Stimulated activated CD8-positive, alpha-beta memory T cell treated with anti-CD3 and anti-CD28 coated beads, Interleukin-2, amount 100 ng/mL, for 48 hours (primary cell): ENCODE measurements at regions not wholly inside any gene's neighbourhood (a gene's known extent, or its start where the extent isn't known, plus 50 kb on each side); places are given as distances from the start of the nearest gene placed in this dataset.
"Not testable (repeated sequence)": the region's sequence is repeated elsewhere in the genome, so short reads cannot be mapped to it uniquely, and the experiment has no call there.

Experiments used
- DNase-seq, 2 donors: peaks; one replicate each; pipeline ENCODE4 v3.0.0-alpha.2; 2020; ENCODE audit warnings: low read depth in 2 of 2

DNA sequence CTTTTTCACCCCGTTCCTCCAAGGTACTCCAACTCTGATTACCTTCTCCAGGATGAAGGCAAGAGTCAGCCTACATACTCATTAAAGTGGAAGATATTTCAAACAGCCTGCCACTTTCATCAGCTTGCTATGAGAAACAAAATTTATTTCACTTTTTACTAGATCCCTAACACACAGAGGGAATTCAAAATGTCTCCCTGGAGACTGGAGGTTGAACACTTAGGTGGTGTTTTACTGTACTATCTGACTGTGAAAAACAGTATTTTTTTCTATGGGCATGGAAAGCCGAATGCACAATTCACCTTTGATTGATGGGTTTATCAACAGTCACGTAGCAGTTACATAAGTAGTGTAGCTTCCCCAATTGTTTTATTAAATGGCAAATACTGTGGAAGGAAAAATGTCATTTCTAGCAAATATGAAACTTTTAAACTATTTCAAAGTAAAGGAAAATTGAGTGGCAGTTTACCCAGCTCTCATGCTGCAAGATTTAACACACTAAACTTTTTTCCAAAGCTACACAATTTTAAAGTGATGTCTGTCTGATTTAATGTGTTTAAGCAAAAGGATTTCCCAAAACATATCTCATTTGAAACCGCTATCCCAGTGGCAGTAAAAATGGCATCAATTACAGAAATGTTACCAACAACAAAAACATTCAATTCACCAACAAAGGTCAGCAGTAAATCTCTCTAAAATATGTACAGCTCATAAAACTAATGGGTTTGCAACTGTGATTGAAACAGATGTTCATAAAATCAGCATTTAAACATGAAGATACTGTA lies 125.0 kb upstream of the TLE4 start:
- DNase-seq: no peak

DNA sequence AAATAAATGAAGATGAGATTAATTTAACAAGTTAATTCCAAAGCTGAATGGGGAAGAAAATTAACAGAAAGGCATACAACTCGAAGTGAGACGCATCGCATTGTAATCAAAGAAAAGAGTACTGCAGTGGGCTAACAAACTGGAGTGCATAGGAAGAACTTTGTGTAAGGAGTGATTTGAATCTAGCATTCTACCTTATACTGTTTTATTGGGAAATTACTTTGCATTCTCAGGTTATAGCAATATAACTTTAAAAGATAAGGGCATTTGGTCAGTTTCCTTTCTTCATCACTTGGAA lies 124.5 kb upstream of the TLE4 start:
- DNase-seq: no peak

DNA sequence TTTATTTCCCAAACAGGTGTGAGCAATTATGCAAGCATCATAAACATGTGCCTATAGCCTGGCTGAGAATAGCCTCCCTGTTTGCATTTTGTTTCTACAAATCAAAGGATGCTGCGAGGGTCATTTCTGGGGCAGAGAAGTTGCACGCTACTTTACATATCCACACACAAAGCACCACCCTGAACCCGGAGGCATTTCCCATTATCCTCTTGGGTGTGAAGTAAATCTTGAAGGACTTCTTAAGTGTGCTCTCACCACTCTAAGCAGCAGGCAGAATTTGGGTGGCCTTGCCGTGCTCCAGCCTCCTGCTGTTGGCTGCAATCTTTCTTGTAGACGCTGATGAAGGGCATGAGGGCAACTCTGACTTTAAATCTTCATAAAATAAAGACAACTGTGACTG lies 124.0 kb upstream of the TLE4 start:
- no peak for DNase-seq

DNA sequence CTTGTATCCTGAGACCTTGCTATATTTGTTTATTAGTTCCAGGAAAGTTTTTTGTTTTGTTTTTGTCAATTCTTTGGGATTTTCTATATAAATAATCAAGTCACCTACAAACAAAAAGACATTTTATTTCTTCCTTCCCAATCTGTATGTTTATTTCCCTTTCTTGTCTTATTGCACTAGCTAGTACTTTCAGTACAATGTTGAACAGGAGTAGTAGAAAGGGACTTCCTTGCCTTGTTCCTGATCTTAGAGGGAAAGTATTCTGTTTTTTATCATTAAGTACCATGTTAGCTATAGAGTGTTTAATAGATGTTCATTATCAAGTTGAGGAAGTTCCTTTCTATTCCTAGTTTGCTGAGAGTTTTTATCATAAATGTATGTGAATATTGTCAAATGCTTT lies 119.5 kb upstream of the TLE4 start:
- DNase-seq: no peak

DNA sequence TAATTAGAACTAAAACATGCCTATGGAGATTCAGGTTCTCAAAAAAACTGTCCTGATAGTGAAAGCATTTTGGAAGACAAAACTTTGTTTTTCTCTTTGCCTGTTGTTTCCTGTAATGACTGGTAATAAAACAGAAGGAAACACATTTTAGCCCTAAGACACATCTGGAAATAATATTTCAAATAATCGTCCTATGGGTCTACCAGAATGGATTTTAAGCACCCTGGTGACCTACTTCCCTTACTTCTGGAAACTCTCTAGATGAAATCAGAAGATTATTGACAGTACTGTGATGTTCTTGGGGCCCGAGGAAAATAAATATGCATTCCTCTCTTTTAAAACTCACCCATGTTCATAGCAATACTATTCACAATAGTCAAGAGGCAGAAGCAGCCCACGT lies 110.1 kb upstream of the TLE4 start:
- no peak for DNase-seq

DNA sequence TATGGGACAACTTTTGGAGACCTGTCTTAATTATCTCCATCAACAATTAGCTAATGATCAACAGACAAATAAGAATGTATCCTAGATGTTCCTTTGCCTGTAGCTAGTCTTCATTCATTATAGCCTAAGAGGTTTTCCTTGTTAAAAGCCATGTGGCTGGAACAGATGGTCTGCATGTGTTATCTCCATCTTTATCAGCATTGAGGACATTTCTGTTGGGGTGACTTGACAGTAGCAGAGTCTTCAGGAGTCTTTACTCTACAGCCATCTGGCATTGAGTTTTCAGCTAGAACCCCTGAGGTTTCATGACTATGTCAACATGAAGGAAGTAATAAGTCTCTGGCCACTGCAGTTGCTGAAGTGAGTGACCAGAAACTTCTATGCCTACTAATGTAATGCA lies 106.6 kb upstream of the TLE4 start:
- no peak for DNase-seq

DNA sequence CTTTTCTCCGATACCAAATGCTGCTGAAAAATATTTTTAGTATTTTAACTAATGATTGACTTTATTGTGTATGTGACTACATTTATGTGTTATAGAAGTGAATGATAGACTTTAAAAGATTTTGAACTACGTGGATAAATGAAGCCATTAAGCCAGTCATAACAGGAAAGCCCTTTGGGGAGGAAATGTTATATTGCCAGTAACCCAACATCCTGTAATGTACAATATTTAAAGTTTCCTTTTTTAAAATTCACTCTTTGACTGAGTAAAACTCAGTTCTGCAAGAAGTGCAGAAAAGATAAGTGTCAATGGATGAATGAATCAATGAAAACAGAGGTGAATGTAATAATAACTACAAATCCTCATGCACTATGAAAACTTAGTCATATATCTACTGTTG lies 102.6 kb upstream of the TLE4 start:
- DNase-seq: no peak

DNA sequence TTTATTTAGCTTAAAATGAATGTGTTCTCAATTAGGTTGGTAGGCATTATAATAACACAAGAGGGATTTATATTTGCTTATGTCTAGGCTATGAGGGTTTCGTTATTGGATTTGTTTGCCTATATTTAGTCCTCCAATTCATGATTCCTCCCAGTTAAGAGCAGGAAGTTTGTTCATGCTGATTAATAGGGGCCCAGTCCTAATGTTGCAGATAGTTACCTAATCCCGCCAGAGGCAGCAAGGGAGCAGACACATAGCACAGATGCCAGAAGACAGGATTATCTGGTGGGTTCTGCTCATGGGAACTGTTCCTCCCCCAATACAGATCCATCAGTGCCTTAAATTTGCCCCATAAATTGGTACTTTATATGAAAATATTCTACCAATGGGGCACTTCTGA lies 100.8 kb upstream of the TLE4 start:
- no peak for DNase-seq

DNA sequence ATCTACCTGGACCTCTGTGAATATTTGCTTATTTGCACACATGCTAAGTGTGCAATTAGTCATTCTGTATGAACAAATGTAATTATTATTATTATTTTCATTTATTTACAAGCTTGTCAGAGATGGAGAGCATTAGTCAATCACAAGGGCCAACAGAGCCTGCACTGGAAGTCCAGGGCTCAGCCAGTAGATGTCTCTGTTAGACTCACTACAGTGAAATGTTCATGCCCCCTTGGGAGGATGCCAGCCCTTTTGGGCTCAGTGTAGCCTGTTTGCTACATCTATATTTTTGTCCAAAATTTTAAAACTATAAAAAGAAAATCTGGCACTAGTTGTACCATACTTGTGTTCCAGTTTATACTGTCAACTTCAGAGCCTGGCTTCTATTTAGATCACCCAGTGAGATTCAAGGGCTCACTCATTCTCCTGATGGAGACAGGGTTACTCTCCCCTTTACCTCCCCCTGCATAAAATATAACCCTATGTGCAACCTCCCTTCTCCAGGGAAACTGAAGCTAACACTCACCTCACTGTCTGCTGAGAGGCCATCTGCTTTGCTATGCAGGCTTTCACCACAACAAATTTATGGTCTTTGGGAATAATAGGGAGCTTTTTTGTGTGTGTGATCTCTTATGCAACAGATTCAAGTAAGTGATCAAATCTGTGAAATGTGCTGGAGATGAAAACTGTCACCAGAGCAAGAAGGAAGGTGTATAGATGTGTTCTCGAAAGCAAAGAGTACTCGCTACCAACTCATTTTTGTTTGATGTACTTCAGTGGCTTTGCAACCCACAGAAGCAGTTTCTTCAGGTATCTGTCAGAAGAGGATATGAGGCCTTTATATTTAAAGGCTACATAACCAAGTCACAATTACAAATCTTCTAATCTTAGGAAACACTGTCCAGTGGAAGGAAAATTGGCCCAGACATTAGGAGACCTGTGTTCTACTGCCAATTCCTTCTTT lies 99.9 kb upstream of the TLE4 start:
- DNase-seq: no peak

DNA sequence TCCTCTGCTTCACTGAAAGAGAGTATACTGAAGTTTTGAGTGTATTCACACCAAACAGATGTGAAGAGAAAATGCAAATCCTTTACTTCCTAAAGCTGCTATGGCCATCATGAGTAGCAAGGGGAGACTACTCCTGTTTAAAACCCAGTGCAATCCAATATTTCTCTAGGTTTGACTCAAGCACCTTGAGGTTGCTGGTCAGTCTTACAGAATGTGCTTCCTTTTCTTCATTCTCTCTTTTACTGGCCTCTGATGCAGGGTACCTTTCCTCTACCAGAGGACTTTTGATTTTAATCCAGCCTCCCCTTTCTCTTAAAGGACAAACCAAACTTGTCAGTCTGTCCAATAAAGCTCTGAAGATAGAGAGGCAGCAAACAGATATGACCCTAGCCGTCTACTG lies 98.1 kb upstream of the TLE4 start:
- no peak for DNase-seq

DNA sequence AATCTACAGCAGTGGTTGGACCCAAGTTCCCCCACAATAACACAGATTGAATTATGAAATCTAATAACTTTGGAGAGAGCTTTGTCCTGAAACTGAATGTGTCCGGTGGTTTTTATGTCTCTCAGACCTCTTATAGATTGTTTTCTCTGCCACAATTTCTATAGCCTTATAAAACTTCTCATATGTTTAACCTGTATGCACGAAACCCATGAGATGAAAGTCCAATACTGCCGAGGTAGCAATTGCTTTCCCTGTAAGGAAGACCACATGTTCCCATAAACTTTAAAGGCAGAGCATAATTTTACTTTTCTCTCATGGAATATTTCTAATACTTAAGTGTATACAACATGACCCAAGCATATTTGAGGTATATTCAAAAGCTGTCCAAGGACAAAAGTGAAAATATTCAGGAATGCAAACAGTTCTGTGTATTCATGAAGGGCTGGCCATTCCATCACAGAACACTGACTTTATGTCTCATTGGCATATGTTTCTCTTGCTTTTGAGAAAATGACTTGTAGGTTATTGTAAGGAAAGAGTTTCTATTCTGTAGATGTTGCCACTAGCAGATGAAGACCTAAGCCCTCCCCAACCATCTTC lies 94.4 kb upstream of the TLE4 start:
- no peak for DNase-seq

DNA sequence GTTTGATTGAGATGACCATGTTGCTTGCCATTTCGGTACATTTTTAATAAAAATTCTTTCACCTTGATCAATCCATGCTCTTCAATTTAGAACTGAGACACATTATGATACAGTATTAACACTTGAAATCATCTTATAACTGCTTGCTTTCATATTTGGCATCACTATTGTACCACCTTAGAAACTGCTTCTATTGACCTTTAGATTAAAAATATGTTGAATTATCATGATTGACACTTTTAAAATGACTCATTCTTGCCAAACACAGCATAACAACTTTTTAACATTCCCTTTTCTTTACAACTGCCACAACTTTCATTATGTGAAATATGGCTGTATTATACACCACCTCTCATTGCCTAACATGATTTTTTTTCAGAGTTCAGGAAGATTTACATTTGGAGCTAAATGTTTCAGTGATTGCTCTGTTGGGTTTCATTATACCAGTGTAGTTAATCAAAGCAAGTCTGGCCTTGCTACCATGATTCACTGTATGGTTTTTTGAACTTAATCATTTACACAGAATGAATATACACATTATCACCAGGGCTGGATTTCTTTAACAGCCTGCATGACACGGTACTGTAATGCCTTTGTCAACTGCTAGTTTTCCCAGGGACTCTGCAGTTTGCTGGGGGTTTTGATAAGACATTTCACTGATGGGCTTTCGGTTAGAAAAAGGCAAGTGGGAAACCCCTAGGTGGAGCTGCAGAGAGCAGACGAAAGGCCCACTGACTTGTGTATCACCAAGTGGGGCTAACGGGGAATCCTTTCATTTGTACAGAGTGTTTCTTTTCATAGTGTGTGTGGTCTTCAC lies 93.6 kb upstream of the TLE4 start:
- DNase-seq: no peak

DNA sequence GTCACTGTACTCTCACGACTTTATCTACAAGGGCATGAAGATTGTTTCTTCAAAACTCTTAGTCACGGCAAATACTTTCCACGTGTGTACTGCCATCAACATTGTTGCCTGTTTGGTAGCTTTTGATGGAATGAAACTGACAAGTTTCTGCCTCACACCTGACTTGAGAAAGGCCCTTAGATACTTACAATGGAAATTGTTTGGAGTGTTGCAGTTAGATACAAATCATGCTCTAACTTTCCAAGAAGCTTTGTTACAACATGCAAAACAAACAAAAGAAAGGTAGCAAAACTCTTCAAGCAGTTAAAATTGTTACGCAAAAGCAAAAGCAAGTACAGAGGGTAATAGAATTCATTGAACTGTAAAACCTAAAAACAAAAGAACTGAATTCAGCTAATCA lies 91.1 kb upstream of the TLE4 start:
- DNase-seq: no peak

DNA sequence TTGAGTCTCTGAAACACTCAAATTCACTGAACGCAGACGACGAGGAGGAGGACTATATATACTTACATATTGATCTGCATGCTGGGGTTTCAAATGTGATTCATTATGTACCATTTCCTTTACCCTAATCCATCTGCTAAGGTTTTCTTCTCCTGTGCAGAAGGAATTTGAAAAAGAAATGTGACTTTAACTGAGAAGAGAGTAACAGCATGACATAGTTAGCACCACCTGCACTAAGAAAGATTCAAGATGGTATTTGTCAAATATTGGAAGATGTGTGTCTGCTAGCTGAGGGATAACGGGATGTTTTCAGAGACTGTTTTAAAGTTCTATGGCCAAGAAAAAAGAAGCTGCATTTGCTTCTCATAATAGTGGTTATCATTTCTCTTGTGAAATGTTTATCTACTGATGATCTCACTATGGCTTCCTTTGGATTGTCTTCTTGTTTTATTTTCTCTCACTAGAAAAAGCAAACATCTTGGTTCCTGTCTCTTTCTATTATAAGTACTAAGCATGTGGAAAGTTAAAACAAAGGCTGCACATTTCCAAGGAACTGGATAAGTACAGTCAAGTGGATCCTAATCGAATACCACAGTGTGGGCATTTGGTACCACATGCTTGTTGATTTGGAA lies 89.8 kb upstream of the TLE4 start:
- DNase-seq: no peak

DNA sequence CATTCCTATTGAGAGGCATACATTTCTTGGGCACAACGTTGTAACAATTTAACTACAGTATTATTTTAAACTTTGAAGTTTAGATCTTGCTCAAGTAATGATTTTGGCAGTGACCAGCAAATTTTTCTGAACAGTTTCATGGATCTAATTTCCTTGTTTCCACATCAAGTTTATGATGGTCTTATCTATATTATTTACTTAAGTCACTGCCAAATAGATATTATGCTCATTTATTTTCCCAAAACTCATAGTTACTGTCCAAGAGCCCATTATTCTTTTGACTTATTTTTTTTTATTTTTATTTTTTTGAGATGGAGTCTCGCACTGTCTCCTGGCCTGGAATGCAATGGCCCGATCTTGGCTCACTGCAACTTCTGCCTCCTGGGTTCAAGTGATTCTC lies 86.5 kb upstream of the TLE4 start:
- no peak for DNase-seq

DNA sequence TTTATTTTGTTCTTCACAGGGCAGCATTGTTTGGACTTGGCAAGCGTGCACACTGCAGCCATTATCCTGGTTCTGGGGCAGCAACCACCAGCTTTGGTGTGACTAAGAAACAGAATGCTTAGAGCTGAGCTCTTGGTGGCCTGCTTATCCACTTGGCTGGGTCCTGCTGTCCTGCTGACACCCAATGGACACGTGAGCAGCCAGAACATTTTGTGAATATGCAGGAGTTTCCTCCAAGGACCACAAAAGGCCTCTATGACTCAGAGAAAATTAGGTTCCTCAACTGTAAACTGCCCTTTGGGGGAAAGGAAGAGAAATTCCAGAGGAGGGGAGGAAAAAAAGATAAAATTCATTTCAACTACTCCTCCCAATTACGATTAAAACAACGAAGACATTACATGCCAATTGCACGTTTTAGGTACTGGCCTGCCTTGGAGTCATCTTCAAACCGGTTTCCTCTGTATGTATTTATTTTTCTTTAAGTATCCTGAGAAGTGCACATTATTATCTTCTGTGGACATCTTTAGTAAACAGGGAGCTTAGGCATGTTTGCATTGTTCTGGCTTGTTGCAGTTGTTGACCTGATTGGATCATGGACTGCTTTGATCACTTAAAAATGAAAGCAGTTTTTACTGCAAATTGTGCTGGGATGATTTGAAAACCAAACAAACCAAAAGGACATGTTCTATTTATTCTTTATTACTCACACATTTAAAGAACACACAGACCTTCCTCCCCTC lies 82.3 kb upstream of the TLE4 start:
- DNase-seq: no peak

DNA sequence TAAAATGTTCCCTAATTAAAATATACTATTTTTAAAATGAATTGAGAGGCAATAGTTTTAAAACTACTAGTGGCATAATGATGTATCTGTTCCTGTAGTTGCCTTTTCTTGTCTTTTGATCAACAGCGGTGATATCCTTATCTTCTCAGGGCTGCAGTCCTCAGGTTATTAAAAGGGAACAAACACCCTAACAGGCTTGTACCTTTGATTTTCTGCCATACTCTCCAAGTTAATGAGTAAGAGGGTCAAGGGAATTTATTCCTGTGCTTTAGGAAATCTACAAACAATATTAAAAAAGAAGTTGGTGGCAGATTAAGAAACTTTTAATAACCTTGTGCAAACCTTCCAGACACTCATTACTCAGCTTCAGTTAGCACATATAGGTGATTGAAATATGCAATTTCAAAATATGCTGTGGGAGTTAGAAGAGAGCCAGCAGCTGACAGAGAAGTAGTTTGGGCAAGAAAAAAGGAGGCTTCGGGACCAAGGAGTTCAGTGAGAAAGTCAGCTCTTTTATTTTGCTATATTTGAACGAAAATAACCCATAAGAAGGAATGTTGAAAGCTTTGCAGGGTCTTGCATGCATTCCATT lies 81.0 kb upstream of the TLE4 start:
- DNase-seq: no peak

DNA sequence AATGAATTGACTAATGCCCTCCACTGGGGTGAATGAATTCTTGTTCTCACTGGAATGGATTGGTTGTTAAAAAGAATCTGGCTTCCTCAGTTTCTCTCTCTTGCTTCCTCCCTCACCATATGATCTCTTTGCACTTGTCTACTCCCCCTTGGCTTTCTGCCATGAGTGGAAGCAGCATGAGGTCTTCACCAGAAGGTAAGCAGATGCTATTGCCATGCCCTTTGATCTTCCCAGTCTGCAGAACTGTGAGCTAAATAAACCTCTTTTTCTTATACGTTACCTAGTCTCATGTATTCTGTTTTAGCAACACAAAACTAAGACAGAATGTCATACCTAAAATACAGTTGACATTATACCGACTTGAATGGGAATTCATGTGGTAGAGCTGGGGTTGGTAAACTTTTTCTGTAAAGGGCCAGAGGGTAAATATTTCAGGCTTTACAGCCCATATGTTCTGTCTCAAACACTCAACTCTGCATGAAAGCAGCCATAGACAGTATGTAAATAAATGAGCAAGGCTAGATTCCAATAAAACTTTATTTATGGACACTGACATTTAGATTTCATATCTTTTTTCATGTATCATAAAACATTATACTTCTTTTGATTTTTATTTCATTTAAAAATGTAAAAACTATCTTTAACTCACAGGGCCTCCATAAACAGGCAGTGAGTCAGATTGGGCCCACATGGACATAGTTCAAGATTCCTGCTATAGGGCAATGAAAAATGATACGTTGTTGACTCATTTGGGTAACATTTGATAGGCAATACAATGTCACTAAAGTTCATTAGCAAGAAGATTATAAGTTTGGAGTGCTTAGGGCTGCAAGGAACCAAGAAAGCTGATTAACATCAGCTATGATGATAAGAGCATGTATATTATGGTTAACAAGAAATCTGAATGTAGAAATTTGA lies 79.4 kb upstream of the TLE4 start:
- no peak for DNase-seq

DNA sequence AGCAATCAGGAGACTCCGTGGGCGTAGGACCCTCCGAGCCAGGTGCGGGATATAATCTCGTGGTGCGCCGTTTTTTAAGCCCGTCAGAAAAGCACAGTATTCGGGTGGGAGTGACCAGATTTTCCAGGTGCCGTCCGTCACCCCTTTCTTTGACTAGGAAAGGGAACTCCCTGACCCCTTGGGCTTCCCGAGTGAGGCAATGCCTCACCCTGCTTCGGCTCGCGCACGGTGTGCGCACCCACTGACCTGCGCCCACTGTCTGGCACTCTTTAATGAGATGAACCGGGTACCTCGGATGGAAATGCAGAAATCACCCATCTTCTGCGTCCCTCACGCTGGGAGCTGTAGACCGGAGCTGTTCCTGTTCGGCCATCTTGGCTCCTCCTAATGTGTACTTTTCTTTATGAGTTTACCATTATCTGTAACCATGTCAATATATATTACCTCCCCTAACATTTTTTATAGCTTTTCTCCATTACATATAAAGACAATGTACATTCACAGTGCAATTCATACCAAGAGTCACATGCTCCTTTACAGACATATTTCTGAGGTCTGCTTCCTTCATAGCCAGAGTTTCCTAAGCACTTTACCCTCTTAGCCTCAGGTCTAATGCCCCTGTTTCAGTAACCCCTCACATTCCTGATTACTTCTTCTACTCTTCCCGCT lies 71.4 kb upstream of the TLE4 start:
- DNase-seq: not testable (repeated sequence)
